ENCODE measurements at regions not wholly inside any gene's neighbourhood (a gene's known extent, or its start where the extent isn't known, plus 50 kb on each side); places are given as distances from the start of the nearest gene placed in this dataset.

DNA sequence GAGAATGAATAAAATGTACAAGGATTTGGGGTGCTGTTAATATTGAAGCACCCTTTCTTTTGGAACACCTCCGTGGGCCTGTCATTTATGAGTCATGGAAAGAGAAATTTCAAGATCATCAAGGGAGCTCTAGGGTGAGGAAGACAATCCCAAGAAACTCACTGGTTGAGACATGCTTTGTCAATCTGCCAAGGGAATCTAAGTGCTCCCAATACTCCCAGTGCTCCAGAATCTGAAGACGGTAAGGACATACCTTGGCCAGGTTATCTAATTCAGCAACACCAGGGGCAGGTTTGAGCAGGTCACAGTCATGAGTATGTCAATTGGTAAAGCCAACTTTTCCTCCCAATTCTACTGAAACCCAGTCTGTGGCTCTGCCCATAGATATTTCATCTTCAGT is 556.4 kb upstream of the CPEB2 start:
- H3K4me1 ChIP-seq (replicated peaks in 1 of 2) = no peaks in the 10 kb centered on the region
- no peaks in the 10 kb centered on the region for H3K9me3 ChIP-seq (replicated peaks in 1 of 3)
- H3K27me3 ChIP-seq = no peaks in the 10 kb centered on the region
- TF ChIP-seq POLR2A (IDR thresholded peaks at IDR 0.05) = no peak
- TF ChIP-seq, protein P1, sequence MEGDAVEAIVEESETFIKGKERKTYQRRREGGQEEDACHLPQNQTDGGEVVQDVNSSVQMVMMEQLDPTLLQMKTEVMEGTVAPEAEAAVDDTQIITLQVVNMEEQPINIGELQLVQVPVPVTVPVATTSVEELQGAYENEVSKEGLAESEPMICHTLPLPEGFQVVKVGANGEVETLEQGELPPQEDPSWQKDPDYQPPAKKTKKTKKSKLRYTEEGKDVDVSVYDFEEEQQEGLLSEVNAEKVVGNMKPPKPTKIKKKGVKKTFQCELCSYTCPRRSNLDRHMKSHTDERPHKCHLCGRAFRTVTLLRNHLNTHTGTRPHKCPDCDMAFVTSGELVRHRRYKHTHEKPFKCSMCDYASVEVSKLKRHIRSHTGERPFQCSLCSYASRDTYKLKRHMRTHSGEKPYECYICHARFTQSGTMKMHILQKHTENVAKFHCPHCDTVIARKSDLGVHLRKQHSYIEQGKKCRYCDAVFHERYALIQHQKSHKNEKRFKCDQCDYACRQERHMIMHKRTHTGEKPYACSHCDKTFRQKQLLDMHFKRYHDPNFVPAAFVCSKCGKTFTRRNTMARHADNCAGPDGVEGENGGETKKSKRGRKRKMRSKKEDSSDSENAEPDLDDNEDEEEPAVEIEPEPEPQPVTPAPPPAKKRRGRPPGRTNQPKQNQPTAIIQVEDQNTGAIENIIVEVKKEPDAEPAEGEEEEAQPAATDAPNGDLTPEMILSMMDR (IDR thresholded peaks at IDR 0.05) = no peak
- no peak overlapping the region for H3K4me3 ChIP-seq
- intact Hi-C loops (cut with DNase I) = no loop called here
- no peak for DNase-seq
- no peaks in the 10 kb centered on the region for H3K36me3 ChIP-seq (replicated peaks in 1 of 2)
- 77 to 89% (median 86%) methylated on average over 2 of the region's 2 CpGs for WGBS, 4 donors
- no peak overlapping the region for H3K27ac ChIP-seq

DNA sequence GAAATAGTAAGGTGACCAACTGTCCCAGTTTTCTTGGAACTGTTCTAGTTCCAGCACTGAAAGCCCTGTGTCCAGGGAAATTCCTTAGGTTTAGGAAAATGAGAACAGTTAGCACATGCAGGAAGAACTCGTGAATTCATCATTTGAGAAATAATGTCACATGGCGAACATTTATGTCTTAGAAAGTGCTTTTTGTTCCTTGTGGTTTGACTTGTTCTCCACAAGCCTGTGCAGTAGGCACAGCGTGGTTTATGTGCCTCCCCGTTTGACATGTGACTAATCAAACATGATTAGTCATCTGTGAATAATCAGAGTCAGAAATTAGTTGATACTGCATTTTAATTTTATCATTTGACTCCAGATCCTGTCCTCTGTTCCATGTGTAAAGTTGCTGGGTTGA is 556.0 kb upstream of the CPEB2 start:
- H3K27me3 ChIP-seq = no peaks in the 10 kb centered on the region
- TF ChIP-seq POLR2A (IDR thresholded peaks at IDR 0.05) = no peak
- TF ChIP-seq, protein P1 (IDR thresholded peaks at IDR 0.05) = no peak
- DNase-seq = no peak
- no peak overlapping the region for H3K4me3 ChIP-seq
- WGBS, 4 donors = 45 to 51% (median 49%) methylated on average over 4 of the region's 4 CpGs
- intact Hi-C loops (cut with DNase I) = no loop called here
- no peaks in the 10 kb centered on the region for H3K9me3 ChIP-seq (replicated peaks in 1 of 3)
- H3K27ac ChIP-seq = no peak overlapping the region
- H3K4me1 ChIP-seq (replicated peaks in 1 of 2) = no peaks in the 10 kb centered on the region
- H3K36me3 ChIP-seq (replicated peaks in 1 of 2) = no peaks in the 10 kb centered on the region

DNA sequence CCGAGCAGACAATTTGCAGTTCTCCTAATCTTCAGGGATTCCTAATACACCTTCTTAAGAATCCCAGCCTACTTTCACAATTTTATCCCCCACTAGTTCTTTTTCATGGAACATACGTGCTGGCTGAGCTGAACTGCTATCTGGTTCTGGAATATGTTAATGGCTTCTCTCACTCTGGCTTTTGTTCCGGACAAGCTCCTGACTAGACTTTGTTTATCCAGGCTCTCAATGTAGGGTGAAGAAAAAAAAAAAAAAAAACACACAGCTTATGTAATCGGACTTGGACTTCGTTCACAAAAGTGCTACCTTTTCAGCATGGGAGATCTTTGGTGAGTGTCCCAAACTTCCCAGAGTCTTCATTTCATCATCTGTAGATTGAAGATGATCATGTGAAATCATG is 555.4 kb upstream of the CPEB2 start:
- intact Hi-C loops (cut with DNase I) = no loop called here
- WGBS, 4 donors = 64 to 75% (median 73%) methylated on average over 5 of the region's 5 CpGs
- Histone ChIP-seq H3K4me3 (no peak overlapping the region), H3K27ac (no peak overlapping the region), H3K27me3 (no peaks in the 10 kb centered on the region), H3K36me3 (replicated peaks in 1 of 2) (no peaks in the 10 kb centered on the region), H3K4me1 (replicated peaks in 1 of 2) (no peaks in the 10 kb centered on the region), H3K9me3 (replicated peaks in 1 of 3) (no peaks in the 10 kb centered on the region)
- TF ChIP-seq, protein P1 (IDR thresholded peaks at IDR 0.05) = no peak
- no peak for TF ChIP-seq POLR2A (IDR thresholded peaks at IDR 0.05)
- no peak for DNase-seq

DNA sequence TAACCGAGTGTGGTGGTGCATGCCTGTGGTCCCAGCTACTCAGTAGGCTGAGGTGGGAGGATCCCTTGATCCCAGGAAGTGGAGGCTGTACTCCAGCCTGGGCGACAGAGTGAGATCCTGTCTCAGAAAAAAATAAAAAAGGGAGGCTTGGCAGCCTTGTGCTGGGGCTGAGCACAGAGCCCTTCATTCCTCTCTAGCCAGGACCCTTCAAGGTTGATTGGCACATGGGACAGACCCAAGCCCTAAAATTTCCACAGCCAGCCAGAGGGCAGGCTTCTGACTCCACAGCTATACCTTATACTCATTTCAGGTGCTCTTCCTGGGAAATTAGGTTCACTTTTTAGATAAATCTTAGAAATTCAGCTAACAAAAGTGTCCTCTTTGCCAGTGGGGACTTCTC is 553.0 kb upstream of the CPEB2 start:
- DNase-seq = no peak
- H3K36me3 ChIP-seq (replicated peaks in 1 of 2) = no peaks in the 10 kb centered on the region
- 66 to 75% (median 71%) methylated on average over 2 of the region's 2 CpGs for WGBS, 4 donors
- no peaks in the 10 kb centered on the region for H3K9me3 ChIP-seq (replicated peaks in 1 of 3)
- no peak overlapping the region for H3K4me3 ChIP-seq
- no peak overlapping the region for H3K27ac ChIP-seq
- H3K4me1 ChIP-seq (replicated peaks in 1 of 2) = no peaks in the 10 kb centered on the region
- intact Hi-C loops (cut with DNase I) = no loop called here
- TF ChIP-seq POLR2A (IDR thresholded peaks at IDR 0.05) = no peak
- TF ChIP-seq, protein P1 (IDR thresholded peaks at IDR 0.05) = no peak
- H3K27me3 ChIP-seq = no peaks in the 10 kb centered on the region

Measured in adrenal gland (tissue), 9 donors.